GM12864 (cell line): ENCODE measurements at regions not wholly inside any gene's neighbourhood (a gene's known extent, or its start where the extent isn't known, plus 50 kb on each side); places are given as distances from the start of the nearest gene placed in this dataset.

Experiments
- DNase-seq: peaks from one replicate; pipeline ENCODE4 v3.0.0-alpha.2; 2011; ENCODE audit warnings: low read depth
- H3K4me3 ChIP-seq: 2 replicates; pipeline ENCODE4 v1.5.1; 2011; ENCODE audit warnings: mild to moderate bottlenecking, low read depth, low read length, control low read depth
- CTCF ChIP-seq: IDR thresholded peaks from 2 replicates; pipeline ENCODE4 v1.5.1; 2011; ENCODE audit warnings: low read depth, mild to moderate bottlenecking, moderate library complexity, low read length, control low read depth, inconsistent platforms; ENCODE audit errors: missing control alignments

GRCh38 chr13:79680485-79680884 is 199.5 kb downstream of the NDFIP2 start:
- no peak for TF ChIP-seq CTCF
- H3K4me3 ChIP-seq = no peak overlapping the region

GRCh38 chr13:79679334-79679733 is 198.4 kb downstream of the NDFIP2 start:
- DNase-seq = peak; percentile 13
- no peak overlapping the region for H3K4me3 ChIP-seq
- peak; percentile 82 for TF ChIP-seq CTCF

More at GRCh38 chr13:79680485-79680884, 199.5 kb downstream of the NDFIP2 start:
- no peak for DNase-seq

- no peak overlapping the region for H3K4me3 ChIP-seq
- DNase-seq = no peak
- TF ChIP-seq CTCF = no peak
Observed at GRCh38 chr13:79678100-79678499, 197.1 kb downstream of the NDFIP2 start.

GRCh38 chr13:79675931-79676660 is 195.1 kb downstream of the NDFIP2 start:
- no peak for DNase-seq
- no peak overlapping the region for H3K4me3 ChIP-seq
- TF ChIP-seq CTCF = no peak

GRCh38 chr13:79674765-79675515 is 194.0 kb downstream of the NDFIP2 start:
- no peak for DNase-seq
- H3K4me3 ChIP-seq = no peak overlapping the region
- no peak for TF ChIP-seq CTCF

- TF ChIP-seq CTCF = no peak
- no peak overlapping the region for H3K4me3 ChIP-seq
- no peak for DNase-seq
Observed at GRCh38 chr13:79673993-79674377, 193.0 kb downstream of the NDFIP2 start.
